NCI-H1092 (cell line): ENCODE measurements at regions not wholly inside any gene's neighbourhood (a gene's known extent, or its start where the extent isn't known, plus 50 kb on each side); places are given as distances from the start of the nearest gene placed in this dataset.
A peak's percentile ranks its signal among the peaks of the same experiment; 100 is the strongest.
"Not testable (repeated sequence)": the region's sequence is repeated elsewhere in the genome, so short reads cannot be mapped to it uniquely, and the experiment has no call there.

Experiments
- DNase-seq: peaks from one replicate; lab custom pipeline; 2025; lab: John Stamatoyannopoulos, UW

- DNase-seq: no peak
Measured at GRCh38 chr20:48126227-48126740, 341.0 kb upstream of the SULF2 start.

DNA sequence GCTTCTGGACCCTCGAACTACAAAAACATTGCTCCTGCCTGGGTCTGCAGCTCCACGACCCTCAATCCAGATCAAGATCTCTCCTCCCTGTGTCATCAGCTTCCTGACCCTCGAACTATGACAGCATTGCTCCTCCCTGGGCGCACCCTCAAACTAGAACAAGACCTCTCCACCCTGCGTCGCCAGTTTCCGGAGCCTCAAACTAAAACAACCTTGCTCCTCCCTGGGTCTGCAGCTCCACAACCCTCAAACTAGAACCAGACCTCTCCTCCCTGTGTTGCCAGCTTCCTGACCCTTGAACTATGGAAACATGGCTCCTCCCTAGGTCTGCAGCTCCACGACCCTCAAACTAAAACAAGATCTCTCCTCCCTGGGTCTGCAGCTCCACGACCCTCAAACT lies 339.7 kb upstream of the SULF2 start:
- DNase-seq: no peak

DNA sequence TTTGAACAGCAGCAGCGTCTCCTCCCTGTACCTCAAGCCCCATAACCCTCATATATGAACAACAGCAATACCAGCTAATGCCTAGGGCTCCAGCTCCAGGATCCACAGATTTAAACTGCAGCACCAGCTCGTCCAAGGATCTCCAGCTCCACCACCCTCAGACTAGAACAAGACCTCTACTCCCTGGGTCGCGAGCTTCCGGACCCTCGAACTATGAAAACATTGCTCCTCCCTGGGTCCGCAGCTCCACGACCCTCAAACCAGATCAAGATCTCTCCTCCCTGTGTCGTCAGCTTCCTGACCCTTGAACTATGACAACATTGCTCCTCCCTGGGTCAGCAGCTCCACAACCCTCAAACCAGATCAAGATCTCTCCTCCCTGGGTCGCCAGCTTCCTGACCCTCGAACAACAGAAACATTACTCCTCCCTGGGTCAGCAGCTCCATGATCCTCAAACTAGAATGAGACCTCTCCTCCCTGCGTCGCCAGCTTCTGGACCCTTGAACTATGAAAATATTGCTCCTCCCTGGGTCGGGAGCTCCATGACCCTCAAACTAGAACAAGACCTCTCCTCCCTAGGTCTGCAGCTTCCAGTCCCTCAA lies 339.0 kb upstream of the SULF2 start:
- DNase-seq: no peak

DNA sequence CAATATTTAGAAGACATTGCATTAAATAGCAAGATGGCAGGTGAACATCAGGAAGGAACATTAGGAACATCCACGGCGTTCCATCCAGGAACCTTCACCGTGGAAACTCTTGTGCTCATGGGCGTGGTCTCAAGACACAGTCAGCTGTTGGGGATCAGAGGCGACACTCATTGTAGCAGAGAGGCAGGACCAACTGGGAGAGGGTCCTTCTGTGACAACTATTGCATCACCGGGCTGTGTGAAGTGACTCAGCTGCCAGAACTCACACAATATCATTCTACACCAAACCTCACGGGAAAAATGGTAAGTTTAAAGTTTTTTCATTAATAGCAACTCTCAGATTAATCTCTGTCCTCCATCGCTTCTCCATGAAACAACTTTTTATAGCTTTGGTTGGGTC lies 334.8 kb upstream of the SULF2 start:
- no peak for DNase-seq

DNA sequence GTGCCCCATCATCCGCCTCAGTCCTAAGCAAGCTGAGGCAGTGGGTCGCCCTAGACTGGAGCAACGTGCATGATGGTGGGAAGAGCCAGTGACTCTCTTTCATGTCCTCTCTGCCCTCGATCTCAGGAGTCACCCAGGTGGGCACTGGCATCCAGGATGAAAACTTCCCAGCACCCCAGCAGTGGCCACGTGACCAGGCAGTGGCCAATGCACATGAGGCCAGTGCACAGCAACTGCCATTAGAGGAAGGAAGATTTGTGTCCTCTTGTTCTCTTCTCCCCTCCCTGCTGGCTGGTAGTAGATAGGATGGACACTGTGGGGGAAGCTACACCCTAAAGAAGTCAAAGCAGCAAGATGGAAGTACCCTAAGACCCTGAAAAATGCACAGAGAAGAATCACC lies 334.1 kb upstream of the SULF2 start:
- not testable (repeated sequence) for DNase-seq

- no peak for DNase-seq
Measured at GRCh38 chr20:48115502-48115901, 330.2 kb upstream of the SULF2 start.

- DNase-seq: no peak
Measured at GRCh38 chr20:48107560-48107959, 322.3 kb upstream of the SULF2 start.

DNA sequence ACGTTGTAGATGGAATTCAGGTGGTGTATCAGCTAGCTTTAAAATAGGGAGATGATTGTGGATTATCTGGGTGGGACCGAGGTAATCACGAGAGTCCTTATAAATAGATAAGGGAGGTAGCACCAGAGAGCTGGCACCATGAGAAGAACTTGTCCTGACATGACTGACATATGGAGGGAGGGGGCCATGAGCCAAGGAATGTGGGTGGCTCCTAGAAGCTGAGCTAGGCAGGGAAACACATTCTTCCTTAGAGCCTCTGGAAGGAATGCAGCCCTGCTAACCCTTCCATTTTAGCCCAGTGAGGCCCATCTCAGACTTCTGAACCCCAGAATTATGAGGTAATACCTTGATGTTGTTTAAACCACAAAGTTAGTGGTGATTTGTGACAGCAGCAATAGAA lies 321.1 kb upstream of the SULF2 start:
- no peak for DNase-seq

GRCh38 chr20:48105526-48105925 lies 320.2 kb upstream of the SULF2 start:
- DNase-seq: no peak

- DNase-seq: peak; percentile 63
Measured at GRCh38 chr20:48102931-48103660, 317.8 kb upstream of the SULF2 start.

DNA sequence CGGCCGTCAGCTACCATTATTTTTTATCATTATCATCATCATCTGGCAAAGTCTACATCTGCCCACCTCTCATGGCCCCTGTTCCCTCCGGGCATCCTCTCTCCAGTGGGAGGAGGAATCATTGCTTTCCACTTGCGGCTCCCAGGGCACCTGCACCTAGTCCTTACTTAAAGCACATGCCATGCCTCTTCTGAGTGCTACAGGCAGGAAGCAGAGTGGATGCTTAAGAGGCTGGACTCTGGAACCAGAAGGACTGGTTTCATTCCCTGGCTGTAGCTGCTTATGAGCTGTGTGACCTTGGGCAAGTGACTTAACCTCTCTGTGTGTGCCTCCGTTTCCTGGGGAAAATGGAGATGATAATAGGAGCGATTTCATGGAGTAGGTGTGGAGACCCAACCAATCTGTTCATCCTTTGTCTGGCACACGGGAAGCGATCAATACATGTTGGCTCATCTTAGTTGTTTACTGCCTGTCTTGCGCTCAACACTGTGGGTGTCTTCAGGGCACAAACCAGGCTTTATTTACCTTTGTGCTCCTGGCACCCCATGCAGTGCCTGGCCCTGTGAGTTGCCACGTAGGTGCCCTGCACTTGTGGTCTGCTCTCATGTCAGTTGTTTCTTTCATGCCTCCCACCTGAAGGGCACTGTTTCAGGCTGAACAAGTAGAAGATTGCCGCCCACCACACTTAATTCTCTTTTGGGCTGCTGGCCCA lies 317.0 kb upstream of the SULF2 start:
- DNase-seq: peak; percentile 64

GRCh38 chr20:48100483-48100882 lies 315.2 kb upstream of the SULF2 start:
- no peak for DNase-seq

- DNase-seq: no peak
Measured at GRCh38 chr20:48098866-48099265, 313.6 kb upstream of the SULF2 start.

DNA sequence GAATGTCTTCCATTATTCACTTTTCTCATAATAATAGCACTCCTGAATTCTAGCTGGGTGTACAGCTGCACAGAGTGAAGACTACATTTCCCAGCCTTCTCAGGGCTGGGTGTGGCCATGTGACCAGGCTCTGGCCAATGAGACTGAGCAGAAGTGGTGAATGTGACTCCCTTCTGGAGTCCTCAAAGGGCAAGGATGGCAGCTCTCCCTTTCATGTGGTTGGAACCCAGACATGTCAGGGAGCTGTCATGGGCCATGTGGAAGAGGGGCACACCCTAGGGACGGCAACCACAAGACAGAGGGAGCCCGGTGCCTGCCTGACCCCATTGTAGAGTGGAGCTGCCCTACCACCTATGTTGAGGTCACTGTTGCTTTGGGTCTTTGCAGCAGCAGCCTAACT lies 312.8 kb upstream of the SULF2 start:
- no peak for DNase-seq

DNA sequence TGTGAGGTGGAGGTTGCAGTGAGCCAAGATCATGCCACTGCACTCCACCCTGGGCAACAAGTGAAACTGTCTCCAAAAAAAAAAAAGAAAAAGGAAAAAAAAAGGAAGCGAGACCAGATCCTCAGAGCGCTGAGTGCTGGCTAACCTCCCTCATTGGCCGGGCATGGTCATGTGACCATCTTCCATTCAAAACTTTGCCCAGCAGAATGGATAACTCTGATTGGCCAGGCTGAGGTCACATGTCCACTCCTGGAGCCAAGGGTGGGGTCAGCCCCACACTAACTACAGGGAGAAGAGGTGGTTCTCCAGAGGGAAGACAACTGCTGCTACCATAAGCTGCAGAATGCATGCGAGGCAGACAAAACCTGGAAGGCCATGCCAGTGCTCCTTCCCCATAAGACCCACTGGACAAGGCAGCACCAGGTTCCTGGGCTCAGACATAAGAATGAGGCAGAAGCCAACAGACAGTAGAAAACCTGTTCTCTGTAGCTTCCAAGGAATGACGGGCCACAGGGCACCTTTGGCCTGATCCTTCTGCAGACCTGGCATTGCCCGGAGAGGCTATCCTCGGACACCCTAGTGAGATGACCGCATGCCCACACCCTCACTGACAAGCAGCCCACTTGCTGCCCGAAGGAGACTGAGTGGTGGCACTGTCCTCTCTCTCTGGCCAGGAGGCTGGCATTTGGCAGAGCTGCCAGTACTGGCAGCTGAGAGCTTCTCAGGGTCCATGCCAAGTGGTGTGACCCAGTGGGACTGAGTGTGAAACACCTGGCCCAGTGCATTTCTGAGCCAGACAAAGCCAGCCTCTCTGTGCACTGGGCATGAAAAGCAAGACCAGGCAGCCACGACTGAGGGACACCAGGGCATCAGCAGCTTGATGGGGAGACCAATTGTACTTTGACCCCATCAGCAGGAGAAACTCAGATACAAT lies 311.9 kb upstream of the SULF2 start:
- no peak for DNase-seq

DNA sequence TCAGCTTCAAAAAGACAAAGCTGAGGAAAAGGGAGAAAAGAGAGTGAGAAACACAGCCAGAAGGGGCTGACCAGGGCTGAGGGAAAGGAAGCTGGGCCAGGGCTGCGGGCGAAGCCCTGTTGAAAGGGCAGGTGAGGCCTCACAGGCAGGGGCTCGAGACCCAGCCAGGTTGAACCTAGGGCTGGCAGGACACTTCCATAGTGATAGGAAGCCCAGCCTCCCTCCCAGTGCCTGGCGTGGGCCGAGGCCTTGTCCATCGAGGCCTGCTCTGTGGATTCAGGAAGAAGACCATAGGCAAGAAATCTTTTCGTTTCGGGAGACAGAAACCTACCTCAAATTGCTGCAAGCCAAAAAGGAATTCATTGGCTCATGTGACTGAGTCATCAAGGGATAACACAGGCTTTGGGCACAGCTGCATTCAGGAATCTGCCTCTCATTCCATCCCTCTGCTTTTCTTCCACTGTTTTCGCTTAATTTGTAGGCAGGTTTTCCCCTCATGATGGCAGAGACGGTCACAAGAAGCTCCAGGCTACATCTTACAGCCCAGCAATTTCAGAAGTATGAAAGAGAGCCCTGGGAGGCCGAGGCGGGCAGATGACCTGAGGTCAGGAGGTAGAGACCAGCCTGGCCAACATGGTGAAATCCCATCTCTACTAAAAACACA lies 311.1 kb upstream of the SULF2 start:
- no peak for DNase-seq

GRCh38 chr20:48094944-48095343 lies 309.7 kb upstream of the SULF2 start:
- no peak for DNase-seq

- DNase-seq: no peak
Measured at GRCh38 chr20:48094196-48094749, 309.0 kb upstream of the SULF2 start.

GRCh38 chr20:48092596-48093280 lies 307.5 kb upstream of the SULF2 start:
- no peak for DNase-seq

- DNase-seq: no peak
Measured at GRCh38 chr20:48090784-48091183, 305.5 kb upstream of the SULF2 start.

DNA sequence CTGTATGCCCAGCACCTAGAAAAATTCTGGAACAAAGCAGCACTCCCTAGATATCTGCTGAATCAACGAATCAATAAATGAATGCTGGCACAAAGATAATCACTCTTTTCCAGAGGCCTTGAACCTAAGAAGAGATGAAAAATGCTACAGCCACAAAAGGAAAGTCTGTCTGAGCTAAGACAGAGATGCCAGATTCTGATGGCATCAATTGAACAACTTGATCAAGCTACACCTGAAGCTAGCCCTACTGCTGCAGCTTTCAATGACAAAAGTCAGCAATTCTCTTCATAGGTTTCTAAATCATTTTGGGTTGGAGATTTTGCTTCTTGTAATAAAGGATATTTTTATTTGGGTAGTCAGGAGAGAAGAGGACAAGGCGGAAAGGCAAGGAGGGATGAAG lies 305.0 kb upstream of the SULF2 start:
- no peak for DNase-seq
